Fibroblast of the aortic adventitia (primary cell): ENCODE measurements at regions not wholly inside any gene's neighbourhood (a gene's known extent, or its start where the extent isn't known, plus 50 kb on each side); places are given as distances from the start of the nearest gene placed in this dataset.

ENCODE experiments used
- DNase-seq: peaks from one replicate; pipeline ENCODE4 v3.0.0-alpha.2; 2010; ENCODE audit warnings: low read depth
- H3K4me3 ChIP-seq: 2 replicates; pipeline ENCODE4 v1.5.1; 2011; ENCODE audit warnings: low read depth, mild to moderate bottlenecking, control low read depth, low read length, moderate library complexity
- CTCF ChIP-seq: IDR thresholded peaks from 2 replicates; pipeline ENCODE4 v1.5.1; 2011; ENCODE audit warnings: mild to moderate bottlenecking, low read length, control low read depth, inconsistent platforms; ENCODE audit not compliant: insufficient read depth

GRCh38 chr22:47697861-47698260 is 935.4 kb downstream of the TBC1D22A start:
- H3K4me3 ChIP-seq, result no peak overlapping the region
- no peak for DNase-seq
- TF ChIP-seq CTCF, result no peak

GRCh38 chr22:47696776-47697175 is 934.3 kb downstream of the TBC1D22A start:
- no peak for DNase-seq
- TF ChIP-seq CTCF, result no peak
- H3K4me3 ChIP-seq, result no peak overlapping the region

- H3K4me3 ChIP-seq, result no peak overlapping the region
- no peak for DNase-seq
- TF ChIP-seq CTCF, result no peak
Observed at GRCh38 chr22:47695176-47695575, 932.7 kb downstream of the TBC1D22A start.

- no peak for TF ChIP-seq CTCF
- H3K4me3 ChIP-seq, result no peak overlapping the region
- DNase-seq, result no peak
Observed at GRCh38 chr22:47694536-47695130, 932.2 kb downstream of the TBC1D22A start.

- DNase-seq, result no peak
- no peak overlapping the region for H3K4me3 ChIP-seq
Observed at GRCh38 chr22:47693606-47694005, 931.2 kb downstream of the TBC1D22A start.

GRCh38 chr22:47692811-47693210 is 930.4 kb downstream of the TBC1D22A start:
- H3K4me3 ChIP-seq, result no peak overlapping the region
- no peak for DNase-seq
- no peak for TF ChIP-seq CTCF

More at GRCh38 chr22:47693606-47694005, 931.2 kb downstream of the TBC1D22A start:
- TF ChIP-seq CTCF, result no peak
